PC-9 (cell line): ENCODE measurements at regions not wholly inside any gene's neighbourhood (a gene's known extent, or its start where the extent isn't known, plus 50 kb on each side); places are given as distances from the start of the nearest gene placed in this dataset.
"Not testable (repeated sequence)": the region's sequence is repeated elsewhere in the genome, so short reads cannot be mapped to it uniquely, and the experiment has no call there.

Experiments used
- BruUV-seq: library from RNA; stranded (reverse); fragments of 400-500 nt; replicated peaks from 2 replicates; lab custom pipeline; 2021; lab: Mats Ljungman, UMichigan
- CTCF ChIA-PET: fragments of 300-600 bp; sonication (Branson Sonifier 250); formaldehyde crosslinking; loops from one replicate; lab custom pipeline; 2022; ENCODE audit warnings: antibody characterized with exemption; lab: Charles Lee
- POLR2A ChIA-PET: fragments of 300-600 bp; sonication (Branson Sonifier 250); formaldehyde crosslinking; loops from one replicate; lab custom pipeline; 2022; ENCODE audit warnings: antibody characterized with exemption; ENCODE audit not compliant: unreplicated experiment; lab: Charles Lee
- DNase-seq, 2 experiments: peaks; one replicate each; pipeline versions ENCODE4 v3.0.0 to v3.0.0-alpha.2; 2015 to 2022; ENCODE audit warnings: mixed read lengths in 1 of 2
- H2AFZ ChIP-seq: fragments of 200-600 bp; sonication (generic); 2 replicates; pipeline ENCODE4 v1.8.1; 2017; ENCODE audit warnings: antibody characterized with exemption
- H3F3A ChIP-seq: fragments of 200-600 bp; sonication (generic); 2 replicates; pipeline ENCODE4 v1.8.1; 2017; ENCODE audit warnings: antibody characterized with exemption, mild to moderate bottlenecking, low read depth; ENCODE audit not compliant: insufficient read depth
- H3K27ac ChIP-seq: fragments of 200-600 bp; sonication (generic); 2 replicates; pipeline ENCODE4 v1.6.1; 2016; ENCODE audit warnings: mixed run types
- H3K27me3 ChIP-seq: fragments of 200-600 bp; sonication (generic); 2 replicates; pipeline ENCODE4 v1.6.1; 2016; ENCODE audit warnings: low read depth, mixed run types; ENCODE audit not compliant: insufficient read depth
- H3K36me3 ChIP-seq: fragments of 200-600 bp; sonication (generic); 2 replicates; pipeline ENCODE4 v1.6.1; 2016; ENCODE audit warnings: low read depth, mixed run types
- H3K4me1 ChIP-seq: fragments of 200-600 bp; sonication (generic); replicated peaks from 2 replicates; pipeline ENCODE4 v1.6.1; 2016; ENCODE audit warnings: mixed run types; ENCODE audit not compliant: insufficient read depth
- H3K4me2 ChIP-seq: fragments of 200-600 bp; sonication (generic); 2 replicates; pipeline ENCODE4 v1.6.1; 2017; ENCODE audit warnings: mixed run types
- H3K4me3 ChIP-seq: fragments of 200-600 bp; sonication (generic); 2 replicates; pipeline ENCODE4 v1.6.1; 2016; ENCODE audit warnings: mixed run types
- H3K79me2 ChIP-seq: fragments of 200-600 bp; sonication (generic); 2 replicates; pipeline ENCODE4 v1.6.1; 2017; ENCODE audit warnings: low read depth, mixed run types
- H3K9me2 ChIP-seq: fragments of 200-600 bp; sonication (generic); 2 replicates; pipeline ENCODE4 v1.8.1; 2017; ENCODE audit warnings: mild to moderate bottlenecking; ENCODE audit not compliant: insufficient read depth
- H3K9me3 ChIP-seq: fragments of 200-600 bp; sonication (generic); 2 replicates; pipeline ENCODE4 v1.8.1; 2016; ENCODE audit warnings: low read depth; ENCODE audit not compliant: insufficient read depth
- H4K20me1 ChIP-seq: fragments of 200-600 bp; sonication (generic); 2 replicates; pipeline ENCODE4 v1.8.1; 2017; ENCODE audit not compliant: insufficient read depth
- EZH2 ChIP-seq: fragments of 200-600 bp; sonication (generic); IDR thresholded peaks from 2 replicates; pipeline ENCODE4 v1.8.0; 2017; ENCODE audit warnings: antibody characterized with exemption, low read depth
- intact Hi-C: fragments of 100-400 bp; cut with micrococcal nuclease; formaldehyde crosslinking; loops from one replicate; pipeline ENCODE4 v1.10.0; 2022; ENCODE audit not compliant: unreplicated experiment
- TF ChIP-seq, protein P1 (sequence below): fragments of 200-600 bp; sonication (generic); conservative IDR thresholded peaks from 2 replicates; pipeline ENCODE4 v1.6.1; 2017; ENCODE audit warnings: mixed run types, antibody characterized with exemption, mild to moderate bottlenecking, moderate library complexity

DNA sequence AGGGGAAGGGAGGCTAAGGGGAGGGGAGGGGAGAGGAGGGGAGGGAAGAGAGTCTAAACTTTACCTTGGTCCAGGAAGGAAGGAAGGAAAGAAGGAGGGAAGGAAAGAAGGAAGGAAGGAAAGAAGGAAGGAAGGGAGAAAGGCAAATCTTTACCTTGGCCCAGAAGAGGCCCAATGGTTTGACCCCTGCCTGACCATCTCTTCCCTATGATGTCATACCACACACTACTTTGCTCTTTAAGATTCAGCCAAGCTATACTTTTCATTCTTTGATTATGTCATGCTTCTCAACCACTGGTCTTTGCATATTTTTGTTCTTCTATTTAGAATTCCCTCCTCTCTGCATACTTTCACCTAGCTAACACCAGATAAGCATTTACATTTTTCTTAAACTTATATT, 1077.5 kb downstream of the PCDH9 start:
- Histone ChIP-seq H3K27ac (no peak overlapping the region), H3K36me3 (no peaks in the 10 kb centered on the region), H2AFZ (no peak overlapping the region), H3K27me3 (no peaks in the 10 kb centered on the region), H3F3A (no peaks in the 10 kb centered on the region), H3K4me3 (no peak overlapping the region), H3K9me3 (no peaks in the 10 kb centered on the region), H4K20me1 (no peaks in the 10 kb centered on the region), H3K4me1 (no peaks in the 10 kb centered on the region), H3K4me2 (no peak overlapping the region), H3K79me2 (no peaks in the 10 kb centered on the region), H3K9me2 (no peaks in the 10 kb centered on the region)
- CTCF ChIA-PET, result no interaction called here
- POLR2A ChIA-PET, result no interaction called here
- no peak for DNase-seq
- no TSS peak for BruUV-seq
- TF ChIP-seq EZH2, result no peak
- TF ChIP-seq, protein P1, sequence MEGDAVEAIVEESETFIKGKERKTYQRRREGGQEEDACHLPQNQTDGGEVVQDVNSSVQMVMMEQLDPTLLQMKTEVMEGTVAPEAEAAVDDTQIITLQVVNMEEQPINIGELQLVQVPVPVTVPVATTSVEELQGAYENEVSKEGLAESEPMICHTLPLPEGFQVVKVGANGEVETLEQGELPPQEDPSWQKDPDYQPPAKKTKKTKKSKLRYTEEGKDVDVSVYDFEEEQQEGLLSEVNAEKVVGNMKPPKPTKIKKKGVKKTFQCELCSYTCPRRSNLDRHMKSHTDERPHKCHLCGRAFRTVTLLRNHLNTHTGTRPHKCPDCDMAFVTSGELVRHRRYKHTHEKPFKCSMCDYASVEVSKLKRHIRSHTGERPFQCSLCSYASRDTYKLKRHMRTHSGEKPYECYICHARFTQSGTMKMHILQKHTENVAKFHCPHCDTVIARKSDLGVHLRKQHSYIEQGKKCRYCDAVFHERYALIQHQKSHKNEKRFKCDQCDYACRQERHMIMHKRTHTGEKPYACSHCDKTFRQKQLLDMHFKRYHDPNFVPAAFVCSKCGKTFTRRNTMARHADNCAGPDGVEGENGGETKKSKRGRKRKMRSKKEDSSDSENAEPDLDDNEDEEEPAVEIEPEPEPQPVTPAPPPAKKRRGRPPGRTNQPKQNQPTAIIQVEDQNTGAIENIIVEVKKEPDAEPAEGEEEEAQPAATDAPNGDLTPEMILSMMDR, result no peak
- intact Hi-C loops, result no loop called here

DNA sequence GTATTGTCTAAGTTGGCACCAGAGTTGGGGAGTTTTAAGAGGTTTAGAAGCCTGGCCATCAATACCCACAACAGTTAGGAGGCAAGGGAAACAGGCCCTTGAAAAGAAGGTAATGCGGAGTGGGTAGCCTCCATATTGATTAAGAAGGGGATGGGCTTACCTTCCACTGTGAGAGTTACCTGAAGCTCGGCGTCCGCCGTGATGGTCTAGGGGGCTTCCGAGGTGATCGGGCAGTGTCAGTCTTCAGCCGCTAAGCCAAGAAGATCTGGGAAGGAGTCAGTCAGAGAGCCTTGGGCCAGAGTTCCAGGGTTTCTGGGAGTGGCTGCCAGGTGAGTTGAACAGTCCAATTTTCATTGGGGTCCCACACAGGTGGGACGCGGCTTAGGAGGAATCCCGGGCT, 1085.8 kb downstream of the PCDH9 start:
- H3K27ac ChIP-seq, H3K4me1 ChIP-seq, H3K4me2 ChIP-seq, POLR2A ChIA-PET, CTCF ChIA-PET, BruUV-seq, H4K20me1 ChIP-seq, H3K36me3 ChIP-seq, intact Hi-C loops, H3K4me3 ChIP-seq, DNase-seq, H3K9me2 ChIP-seq, H3K27me3 ChIP-seq, H3F3A ChIP-seq, H3K9me3 ChIP-seq, H3K79me2 ChIP-seq, H2AFZ ChIP-seq: not testable (repeated sequence)

DNA sequence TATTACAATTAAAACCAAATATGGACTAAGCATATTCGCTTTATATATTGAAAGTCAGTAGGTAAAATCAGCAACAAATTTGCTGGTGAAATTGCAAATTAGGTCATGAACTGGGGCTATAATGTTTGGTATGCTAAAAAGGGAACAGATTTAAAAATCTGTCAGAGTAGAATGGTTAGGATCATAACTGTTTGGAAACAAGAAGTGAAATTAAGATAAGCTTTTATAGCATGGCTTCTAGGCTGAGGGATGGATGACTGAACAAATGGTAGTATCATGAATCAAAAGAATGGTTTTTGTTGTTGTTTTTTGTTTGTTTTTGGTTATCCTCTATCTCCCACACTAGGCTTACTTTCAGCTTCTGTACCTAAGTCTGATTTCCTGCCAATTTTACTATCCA, 1090.4 kb downstream of the PCDH9 start:
- intact Hi-C loops, result no loop called here
- no peak for DNase-seq
- Histone ChIP-seq H3F3A (no peaks in the 10 kb centered on the region), H3K27me3 (no peaks in the 10 kb centered on the region), H3K4me2 (no peak overlapping the region), H3K9me3 (no peaks in the 10 kb centered on the region), H3K4me1 (no peaks in the 10 kb centered on the region), H4K20me1 (no peaks in the 10 kb centered on the region), H3K36me3 (no peaks in the 10 kb centered on the region), H3K9me2 (no peaks in the 10 kb centered on the region), H3K27ac (no peak overlapping the region), H3K79me2 (no peaks in the 10 kb centered on the region), H3K4me3 (no peak overlapping the region), H2AFZ (no peak overlapping the region)
- no peak for TF ChIP-seq EZH2
- TF ChIP-seq, protein P1, result no peak
- BruUV-seq, result no TSS peak
- ChIA-PET POLR2A (no interaction called here), CTCF (no interaction called here)

DNA sequence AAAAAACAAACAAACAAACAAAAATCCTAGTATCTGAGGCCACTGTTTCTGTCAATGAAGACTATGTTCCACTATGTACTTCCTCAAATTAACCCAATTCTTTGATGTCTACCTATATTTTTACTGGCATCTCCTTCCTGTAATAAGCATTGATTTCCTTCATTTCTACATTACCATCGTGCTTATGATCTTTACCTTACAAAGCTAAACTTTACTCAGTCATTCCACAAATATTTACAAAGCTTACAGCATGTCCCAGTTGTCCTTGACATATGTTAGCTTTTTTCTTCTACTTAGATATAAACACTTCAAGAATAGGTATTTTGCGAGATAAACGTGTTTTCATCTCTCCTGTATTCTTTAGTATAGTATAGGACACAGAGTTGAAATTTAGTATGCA, 1090.9 kb downstream of the PCDH9 start:
- Histone ChIP-seq H3K79me2 (no peaks in the 10 kb centered on the region), H2AFZ (no peak overlapping the region), H3K27me3 (no peaks in the 10 kb centered on the region), H3K27ac (no peak overlapping the region), H3K36me3 (no peaks in the 10 kb centered on the region), H3K4me3 (no peak overlapping the region), H3K9me2 (no peaks in the 10 kb centered on the region), H3K4me1 (no peaks in the 10 kb centered on the region), H4K20me1 (no peaks in the 10 kb centered on the region), H3K4me2 (no peak overlapping the region), H3K9me3 (no peaks in the 10 kb centered on the region), H3F3A (no peaks in the 10 kb centered on the region)
- intact Hi-C loops, result no loop called here
- ChIA-PET POLR2A (no interaction called here), CTCF (no interaction called here)
- TF ChIP-seq, protein P1, result no peak
- no peak for TF ChIP-seq EZH2
- no peak for DNase-seq
- no TSS peak for BruUV-seq
